Transverse colon (tissue), 3 donors: ENCODE measurements at regions not wholly inside any gene's neighbourhood (a gene's known extent, or its start where the extent isn't known, plus 50 kb on each side); places are given as distances from the start of the nearest gene placed in this dataset.

ENCODE experiments used
- POLR2A ChIP-seq: fragments of 450-650 bp; IDR thresholded peaks from one replicate; pipeline ENCODE4 v1.6.1; 2016; ENCODE audit warnings: antibody characterized with exemption, mild to moderate bottlenecking, moderate library complexity
- POLR2AphosphoS5 ChIP-seq, 3 donors: sonication (generic); formaldehyde crosslinking; IDR thresholded peaks; one replicate each; pipeline ENCODE4 v1.6.1; 2016; ENCODE audit warnings: antibody characterized with exemption in 3 of 3

- no peak for TF ChIP-seq POLR2A
- TF ChIP-seq POLR2AphosphoS5 (IDR thresholded peaks at IDR 0.05) = no peak
Measured at GRCh38 chr13:64255988-64256387, 2840.3 kb upstream of the PCDH20 start.
